ENCODE measurements at regions not wholly inside any gene's neighbourhood (a gene's known extent, or its start where the extent isn't known, plus 50 kb on each side); places are given as distances from the start of the nearest gene placed in this dataset.

DNA sequence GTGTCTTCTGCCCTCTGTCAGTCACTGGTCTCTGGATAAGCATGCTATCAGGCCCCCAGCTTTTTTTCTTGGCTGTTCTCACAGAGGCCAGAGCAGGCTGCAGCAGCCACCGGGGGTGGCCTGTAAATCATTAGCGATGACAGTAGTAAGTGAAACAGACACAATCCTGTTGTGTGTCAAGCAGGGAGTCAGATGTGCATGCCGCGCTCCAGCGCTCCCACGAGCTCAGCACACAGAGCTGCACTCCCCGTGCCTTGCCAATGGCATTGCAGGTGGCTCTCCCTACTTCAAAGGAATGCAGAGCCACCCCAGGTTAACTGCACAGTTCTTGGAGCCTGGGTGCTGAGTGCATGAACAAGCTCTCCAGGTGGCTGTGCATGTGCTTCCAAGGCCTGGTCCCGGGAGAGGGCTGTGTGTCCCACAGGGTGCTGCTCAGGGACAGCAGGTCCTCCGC lies 226.1 kb downstream of the GLRX3 start:
- H3K4me3 ChIP-seq (ENCODE audit: low read depth, low read length): no peak overlapping the region
- DNase-seq (ENCODE audit: low read depth): no peak
- H3K36me3 ChIP-seq (ENCODE audit: control insufficient read depth, insufficient read depth, low read length): no peaks in the 10 kb centered on the region
- H3K27me3 ChIP-seq (ENCODE audit: control insufficient read depth, insufficient read depth, low read length): no peaks in the 10 kb centered on the region
- TF ChIP-seq, protein P1, sequence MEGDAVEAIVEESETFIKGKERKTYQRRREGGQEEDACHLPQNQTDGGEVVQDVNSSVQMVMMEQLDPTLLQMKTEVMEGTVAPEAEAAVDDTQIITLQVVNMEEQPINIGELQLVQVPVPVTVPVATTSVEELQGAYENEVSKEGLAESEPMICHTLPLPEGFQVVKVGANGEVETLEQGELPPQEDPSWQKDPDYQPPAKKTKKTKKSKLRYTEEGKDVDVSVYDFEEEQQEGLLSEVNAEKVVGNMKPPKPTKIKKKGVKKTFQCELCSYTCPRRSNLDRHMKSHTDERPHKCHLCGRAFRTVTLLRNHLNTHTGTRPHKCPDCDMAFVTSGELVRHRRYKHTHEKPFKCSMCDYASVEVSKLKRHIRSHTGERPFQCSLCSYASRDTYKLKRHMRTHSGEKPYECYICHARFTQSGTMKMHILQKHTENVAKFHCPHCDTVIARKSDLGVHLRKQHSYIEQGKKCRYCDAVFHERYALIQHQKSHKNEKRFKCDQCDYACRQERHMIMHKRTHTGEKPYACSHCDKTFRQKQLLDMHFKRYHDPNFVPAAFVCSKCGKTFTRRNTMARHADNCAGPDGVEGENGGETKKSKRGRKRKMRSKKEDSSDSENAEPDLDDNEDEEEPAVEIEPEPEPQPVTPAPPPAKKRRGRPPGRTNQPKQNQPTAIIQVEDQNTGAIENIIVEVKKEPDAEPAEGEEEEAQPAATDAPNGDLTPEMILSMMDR (IDR thresholded peaks at IDR 0.05; ENCODE audit: insufficient read depth, low read length, poor library complexity, severe bottlenecking): no peak

DNA sequence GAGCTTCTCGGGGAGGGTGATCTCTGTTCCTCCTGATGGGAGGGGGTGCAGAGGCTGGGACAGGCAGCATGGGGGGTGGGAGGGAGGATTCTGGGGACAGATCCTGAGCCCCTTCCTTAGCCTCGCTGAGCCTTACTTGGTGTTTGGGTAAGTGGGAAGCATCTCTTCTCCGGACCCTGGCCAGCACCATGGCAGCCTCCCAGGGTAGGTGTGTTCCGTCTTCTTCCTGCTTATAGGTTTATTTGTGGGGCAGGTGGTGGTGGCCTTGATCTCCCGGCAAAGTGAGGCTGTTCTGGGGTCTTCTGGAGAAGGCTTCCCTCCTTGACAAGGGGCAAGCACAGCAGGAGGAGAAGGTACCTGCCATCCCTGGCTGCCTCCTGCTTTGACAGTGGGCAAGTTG lies 226.9 kb downstream of the GLRX3 start:
- H3K36me3 ChIP-seq (ENCODE audit: control insufficient read depth, insufficient read depth, low read length): no peaks in the 10 kb centered on the region
- no peak overlapping the region for H3K4me3 ChIP-seq (ENCODE audit: low read depth, low read length)
- TF ChIP-seq, protein P1 (IDR thresholded peaks at IDR 0.05; ENCODE audit: insufficient read depth, low read length, poor library complexity, severe bottlenecking): no peak
- DNase-seq (ENCODE audit: low read depth): no peak
- no peaks in the 10 kb centered on the region for H3K27me3 ChIP-seq (ENCODE audit: control insufficient read depth, insufficient read depth, low read length)

DNA sequence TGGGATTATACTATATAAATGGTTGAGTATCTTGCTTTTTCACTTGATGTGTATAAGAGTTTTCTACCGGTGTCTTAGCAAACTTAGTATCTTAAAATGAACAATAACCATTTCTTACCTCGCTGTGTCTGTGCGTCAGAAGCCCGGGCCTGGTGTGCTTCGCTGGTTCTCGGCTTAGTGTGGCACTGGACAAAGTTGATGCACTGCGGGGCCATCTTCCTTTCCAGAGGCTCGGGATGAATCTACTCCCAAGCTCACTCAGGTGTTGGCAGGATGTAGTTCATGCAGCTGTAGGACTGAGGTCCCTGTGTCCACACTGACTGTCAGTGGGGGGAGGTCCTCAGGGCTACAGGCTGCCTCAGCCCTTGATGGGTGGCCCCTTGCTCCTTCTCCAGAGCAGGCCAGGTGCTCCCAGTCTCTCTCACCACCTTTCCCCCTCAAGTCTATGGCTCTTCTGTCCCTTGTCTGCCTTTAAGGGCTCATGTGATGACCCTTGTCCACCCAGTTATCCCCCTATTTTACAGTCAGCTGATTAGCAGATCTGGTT lies 227.8 kb downstream of the GLRX3 start:
- Histone ChIP-seq H3K4me3 (ENCODE audit: low read depth, low read length) (no peak overlapping the region), H3K27me3 (ENCODE audit: control insufficient read depth, insufficient read depth, low read length) (no peaks in the 10 kb centered on the region), H3K36me3 (ENCODE audit: control insufficient read depth, insufficient read depth, low read length) (no peaks in the 10 kb centered on the region)
- DNase-seq (ENCODE audit: low read depth): no peak
- TF ChIP-seq, protein P1 (IDR thresholded peaks at IDR 0.05; ENCODE audit: insufficient read depth, low read length, poor library complexity, severe bottlenecking): no peak

DNA sequence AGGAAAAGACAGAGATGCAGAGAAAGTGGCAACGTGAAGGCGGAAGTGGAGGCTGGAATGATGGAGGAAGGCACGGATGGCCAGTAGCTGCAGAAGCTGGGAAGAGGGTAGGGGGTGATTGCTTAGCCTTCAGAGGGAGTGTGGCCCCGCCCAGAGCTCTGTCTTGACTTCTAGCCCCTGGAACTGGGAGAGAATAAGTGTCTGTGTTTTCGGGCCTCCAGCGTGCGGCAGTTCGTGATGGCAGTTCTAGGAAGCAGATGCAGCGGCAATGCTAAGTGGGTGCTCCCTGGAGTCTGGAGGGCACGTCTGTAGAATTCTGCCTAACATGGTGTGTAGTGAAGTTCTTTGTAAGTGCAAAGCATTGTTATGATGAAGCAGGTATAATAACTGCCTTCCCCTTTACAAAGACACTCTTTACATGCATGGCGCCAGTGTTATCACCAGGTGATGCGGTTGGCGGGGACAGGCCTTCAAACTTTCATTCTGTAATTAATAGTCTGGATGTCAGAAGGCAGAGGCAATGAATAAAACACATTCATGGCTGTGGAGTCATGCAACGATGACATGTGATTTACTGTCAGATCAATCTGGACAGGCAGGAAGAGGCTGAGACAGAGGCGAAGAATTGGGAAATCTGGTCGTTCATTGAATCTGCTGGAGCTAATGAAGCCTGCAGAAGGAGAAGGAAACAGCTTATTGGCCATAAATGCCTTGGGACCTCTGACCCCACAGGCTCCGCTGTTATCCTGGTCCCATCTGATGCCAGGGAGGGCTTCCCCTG lies 228.6 kb downstream of the GLRX3 start:
- H3K36me3 ChIP-seq (ENCODE audit: control insufficient read depth, insufficient read depth, low read length): no peaks in the 10 kb centered on the region
- TF ChIP-seq, protein P1 (IDR thresholded peaks at IDR 0.05; ENCODE audit: insufficient read depth, low read length, poor library complexity, severe bottlenecking): no peak
- no peak overlapping the region for H3K4me3 ChIP-seq (ENCODE audit: low read depth, low read length)
- no peaks in the 10 kb centered on the region for H3K27me3 ChIP-seq (ENCODE audit: control insufficient read depth, insufficient read depth, low read length)
- no peak for DNase-seq (ENCODE audit: low read depth)

- TF ChIP-seq, protein P1 (IDR thresholded peaks at IDR 0.05; ENCODE audit: insufficient read depth, low read length, poor library complexity, severe bottlenecking): no peak
- Histone ChIP-seq H3K27me3 (ENCODE audit: control insufficient read depth, insufficient read depth, low read length) (no peaks in the 10 kb centered on the region), H3K36me3 (ENCODE audit: control insufficient read depth, insufficient read depth, low read length) (no peaks in the 10 kb centered on the region), H3K4me3 (ENCODE audit: low read depth, low read length) (no peak overlapping the region)
- no peak for DNase-seq (ENCODE audit: low read depth)
These were observed 232.8 kb downstream of the GLRX3 start for GRCh38 chr10:130368761-130369560.
